ENCODE measurements at regions not wholly inside any gene's neighbourhood (a gene's known extent, or its start where the extent isn't known, plus 50 kb on each side); places are given as distances from the start of the nearest gene placed in this dataset.

DNA sequence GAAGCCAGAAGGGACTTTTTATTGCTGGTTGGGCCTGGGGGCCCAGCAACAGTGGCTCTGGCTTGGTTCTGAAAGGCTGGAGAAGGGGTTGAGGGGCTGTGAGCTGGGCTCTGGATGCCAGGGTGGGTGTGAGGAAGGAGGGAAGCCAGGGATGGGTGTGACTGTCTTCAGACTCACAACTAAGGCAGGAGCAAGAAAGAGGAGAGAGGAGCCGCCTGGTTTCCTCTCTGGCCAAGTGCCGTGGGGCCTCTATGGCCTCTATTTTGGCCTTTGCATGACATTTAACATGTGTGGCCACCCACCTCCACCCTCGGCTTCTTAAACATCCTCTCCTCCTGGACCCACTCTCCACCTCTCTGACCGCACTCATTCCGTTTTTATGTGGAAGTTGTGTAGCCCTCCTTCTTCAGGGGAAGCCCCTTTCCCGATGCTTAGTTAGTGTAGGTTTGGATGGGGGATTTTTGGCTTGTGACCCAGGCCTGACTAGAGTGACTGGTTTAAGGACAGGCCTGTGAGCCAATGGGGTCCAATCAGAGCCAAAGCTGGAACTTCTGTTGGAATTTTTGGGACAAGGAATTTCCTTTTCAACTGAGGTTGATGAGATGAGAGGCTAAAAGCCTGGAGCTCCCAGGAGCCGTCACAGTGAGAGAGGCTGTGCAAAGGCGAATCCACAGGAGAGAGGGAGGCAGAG lies 517.8 kb downstream of the CCDC171 start:
- Histone ChIP-seq H3K4me1 (replicated peaks in 1 of 2) (no peaks in the 10 kb centered on the region), H3K9me3 (replicated peaks in 1 of 3) (no peaks in the 10 kb centered on the region), H3K27me3 (no peaks in the 10 kb centered on the region), H3K27ac (no peak overlapping the region), H3K4me3 (no peak overlapping the region), H3K36me3 (replicated peaks in 1 of 2) (no peaks in the 10 kb centered on the region)
- TF ChIP-seq CTCF (IDR thresholded peaks at IDR 0.05) (no peak), POLR2A (IDR thresholded peaks at IDR 0.05) (no peak)
- DNase-seq, result no peak
- intact Hi-C loops (cut with DNase I), result no loop called here
- 68 to 91% (median 85%) methylated on average over 8 of the region's 8 CpGs for WGBS, 4 donors

GRCh38 chr9:16071400-16071799 lies 518.6 kb downstream of the CCDC171 start:
- Histone ChIP-seq H3K9me3 (replicated peaks in 1 of 3) (no peaks in the 10 kb centered on the region), H3K27me3 (no peaks in the 10 kb centered on the region), H3K36me3 (replicated peaks in 1 of 2) (no peaks in the 10 kb centered on the region), H3K27ac (no peak overlapping the region), H3K4me1 (replicated peaks in 1 of 2) (no peaks in the 10 kb centered on the region), H3K4me3 (no peak overlapping the region)
- WGBS, 4 donors, result 72 to 85% (median 80%) methylated on average over 4 of the region's 4 CpGs
- intact Hi-C loops (cut with DNase I), result no loop called here
- TF ChIP-seq CTCF (IDR thresholded peaks at IDR 0.05), result no peak
- TF ChIP-seq POLR2A (IDR thresholded peaks at IDR 0.05), result no peak
- DNase-seq, result no peak

DNA sequence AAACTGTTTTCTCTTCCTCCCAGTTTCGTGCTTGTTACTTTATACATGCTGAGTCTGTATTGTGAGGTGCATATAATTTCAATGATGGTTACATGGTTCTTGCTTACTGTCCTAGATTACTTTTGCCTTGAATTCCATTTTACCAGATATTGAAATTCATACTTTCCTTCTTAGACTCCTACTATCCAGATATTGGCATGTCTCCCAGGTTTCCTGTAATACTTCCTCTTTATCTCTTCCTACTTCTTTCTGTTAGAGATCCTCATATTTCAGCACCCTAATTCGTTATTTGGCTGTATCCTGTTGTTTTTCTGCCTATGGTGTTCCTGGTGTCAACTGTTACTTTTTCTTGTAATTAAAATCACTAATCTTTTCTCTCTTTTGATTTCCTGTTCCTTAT lies 522.1 kb downstream of the CCDC171 start:
- 38 to 45% (median 44%) methylated on average over 2 of the region's 2 CpGs for WGBS, 4 donors
- H3K36me3 ChIP-seq (replicated peaks in 1 of 2), result no peaks in the 10 kb centered on the region
- no peaks in the 10 kb centered on the region for H3K4me1 ChIP-seq (replicated peaks in 1 of 2)
- TF ChIP-seq CTCF (IDR thresholded peaks at IDR 0.05), result no peak
- no peak for TF ChIP-seq POLR2A (IDR thresholded peaks at IDR 0.05)
- H3K27ac ChIP-seq, result no peak overlapping the region
- DNase-seq, result no peak
- intact Hi-C loops (cut with DNase I), result no loop called here
- no peaks in the 10 kb centered on the region for H3K27me3 ChIP-seq
- no peak overlapping the region for H3K4me3 ChIP-seq
- no peaks in the 10 kb centered on the region for H3K9me3 ChIP-seq (replicated peaks in 1 of 3)

- TF ChIP-seq CTCF (IDR thresholded peaks at IDR 0.05), result no peak
- Histone ChIP-seq H3K27ac (no peak overlapping the region), H3K27me3 (no peaks in the 10 kb centered on the region), H3K9me3 (replicated peaks in 1 of 3) (no peaks in the 10 kb centered on the region), H3K36me3 (replicated peaks in 1 of 2) (no peaks in the 10 kb centered on the region), H3K4me1 (replicated peaks in 1 of 2) (no peaks in the 10 kb centered on the region), H3K4me3 (no peak overlapping the region)
- 44 to 77% (median 59%) methylated on average over 1 of the region's 1 CpG for WGBS, 4 donors
- intact Hi-C loops (cut with DNase I), result no loop called here
- no peak for DNase-seq
Measured at GRCh38 chr9:16075696-16076095, 522.9 kb downstream of the CCDC171 start.

Measured in adrenal gland (tissue), 9 donors.